HG02970 (cell line): ENCODE measurements at regions not wholly inside any gene's neighbourhood (a gene's known extent, or its start where the extent isn't known, plus 50 kb on each side); places are given as distances from the start of the nearest gene placed in this dataset.
"Not testable (repeated sequence)": the region's sequence is repeated elsewhere in the genome, so short reads cannot be mapped to it uniquely, and the experiment has no call there.

Experiments
- ATAC-seq: cut with Tn5 transposase; IDR thresholded peaks from one replicate; pipeline ENCODE4 v1.9.1; 2021; ENCODE audit warnings: mild to moderate bottlenecking, moderate library complexity, moderate number of reproducible peaks; ENCODE audit not compliant: unreplicated experiment, low FRiP score

GRCh38 chr16:86854626-86855294 lies 276.4 kb downstream of the FOXL1 start:
- no peak for ATAC-seq

- no peak for ATAC-seq
Measured at GRCh38 chr16:86856946-86857586, 278.7 kb downstream of the FOXL1 start.

- no peak for ATAC-seq
Measured at GRCh38 chr16:86857807-86858206, 279.5 kb downstream of the FOXL1 start.

- ATAC-seq, result no peak
Measured at GRCh38 chr16:86858501-86858900, 280.2 kb downstream of the FOXL1 start.

- not testable (repeated sequence) for ATAC-seq
Measured at GRCh38 chr16:86861270-86861858, 283.0 kb downstream of the FOXL1 start.

- no peak for ATAC-seq
Measured at GRCh38 chr16:86862595-86863280, 284.4 kb downstream of the FOXL1 start.

- ATAC-seq, result no peak
Measured at GRCh38 chr16:86863609-86864008, 285.3 kb downstream of the FOXL1 start.

GRCh38 chr16:86864586-86864985 lies 286.2 kb downstream of the FOXL1 start:
- ATAC-seq, result no peak

GRCh38 chr16:86865851-86866662 lies 287.7 kb downstream of the FOXL1 start:
- ATAC-seq, result no peak

- no peak for ATAC-seq
Measured at GRCh38 chr16:86866986-86867722, 288.8 kb downstream of the FOXL1 start.

GRCh38 chr16:86868070-86868469 lies 289.7 kb downstream of the FOXL1 start:
- ATAC-seq, result no peak

GRCh38 chr16:86868786-86869185 lies 290.4 kb downstream of the FOXL1 start:
- no peak for ATAC-seq

GRCh38 chr16:86869288-86870022 lies 291.1 kb downstream of the FOXL1 start:
- ATAC-seq, result no peak

GRCh38 chr16:86870380-86870779 lies 292.0 kb downstream of the FOXL1 start:
- ATAC-seq, result no peak

- no peak for ATAC-seq
Measured at GRCh38 chr16:86872131-86872530, 293.8 kb downstream of the FOXL1 start.

GRCh38 chr16:86872833-86873232 lies 294.5 kb downstream of the FOXL1 start:
- no peak for ATAC-seq

- ATAC-seq, result no peak
Measured at GRCh38 chr16:86874141-86874540, 295.8 kb downstream of the FOXL1 start.

- no peak for ATAC-seq
Measured at GRCh38 chr16:86876499-86876898, 298.1 kb downstream of the FOXL1 start.

GRCh38 chr16:86877108-86877507 lies 298.8 kb downstream of the FOXL1 start:
- no peak for ATAC-seq
